ENCODE measurements at regions not wholly inside any gene's neighbourhood (a gene's known extent, or its start where the extent isn't known, plus 50 kb on each side); places are given as distances from the start of the nearest gene placed in this dataset.
"Not testable (repeated sequence)": the region's sequence is repeated elsewhere in the genome, so short reads cannot be mapped to it uniquely, and the experiment has no call there.

DNA sequence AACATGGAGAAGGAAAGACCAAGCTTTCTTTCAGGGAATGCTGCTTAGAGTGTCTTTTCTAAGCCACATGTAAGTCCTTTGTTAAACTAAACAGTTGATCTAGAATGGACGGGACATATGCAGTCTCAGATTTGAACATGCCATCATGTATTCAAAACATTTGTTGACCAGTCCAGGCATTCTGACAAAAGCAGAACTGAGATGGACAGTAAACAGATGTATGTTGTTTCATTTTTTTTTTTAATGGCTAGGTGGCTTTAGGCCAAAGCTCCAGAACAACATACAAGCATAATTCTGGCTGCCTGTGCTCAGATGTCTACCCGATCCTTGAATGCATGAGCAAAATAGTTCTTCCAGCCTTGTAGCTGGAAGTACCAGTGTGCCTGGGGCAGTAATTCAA, 1211.4 kb upstream of the FAM98A start:
- 80 to 87% methylated on average over 2 of the region's 2 CpGs for WGBS, 2 donors
- intact Hi-C loops (cut with DNase I), result no loop called here

DNA sequence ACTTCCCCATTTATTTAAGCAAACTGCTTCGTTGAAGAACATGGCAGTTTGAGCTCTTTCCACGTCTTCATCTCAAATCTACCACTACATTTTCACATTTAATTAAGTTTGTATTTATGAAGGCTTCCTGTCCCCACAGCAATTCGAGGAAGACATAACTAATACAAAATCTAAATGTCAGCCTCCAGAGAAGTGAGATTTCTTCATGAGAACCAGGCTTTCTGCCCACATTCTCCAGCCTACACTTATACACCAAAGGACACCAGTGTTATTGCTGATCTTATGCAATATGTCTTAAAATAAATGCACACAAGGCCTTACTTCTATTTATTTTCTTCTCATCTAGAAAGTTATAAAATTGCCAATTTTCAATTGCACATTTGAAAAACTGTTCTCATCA, 1209.3 kb upstream of the FAM98A start:
- Histone ChIP-seq H3K9me3 (no peaks in the 10 kb centered on the region), H3K36me3 (no peaks in the 10 kb centered on the region), H3K27me3 (no peaks in the 10 kb centered on the region), H3K4me3 (no peak overlapping the region), H3K4me1 (peaks cover 0 to 4% (median 0%) of the 10 kb centered on the region in 3 donors), H3K27ac (no peak overlapping the region)
- no peak for TF ChIP-seq POLR2A (IDR thresholded peaks at IDR 0.05)
- TF ChIP-seq, protein P1, sequence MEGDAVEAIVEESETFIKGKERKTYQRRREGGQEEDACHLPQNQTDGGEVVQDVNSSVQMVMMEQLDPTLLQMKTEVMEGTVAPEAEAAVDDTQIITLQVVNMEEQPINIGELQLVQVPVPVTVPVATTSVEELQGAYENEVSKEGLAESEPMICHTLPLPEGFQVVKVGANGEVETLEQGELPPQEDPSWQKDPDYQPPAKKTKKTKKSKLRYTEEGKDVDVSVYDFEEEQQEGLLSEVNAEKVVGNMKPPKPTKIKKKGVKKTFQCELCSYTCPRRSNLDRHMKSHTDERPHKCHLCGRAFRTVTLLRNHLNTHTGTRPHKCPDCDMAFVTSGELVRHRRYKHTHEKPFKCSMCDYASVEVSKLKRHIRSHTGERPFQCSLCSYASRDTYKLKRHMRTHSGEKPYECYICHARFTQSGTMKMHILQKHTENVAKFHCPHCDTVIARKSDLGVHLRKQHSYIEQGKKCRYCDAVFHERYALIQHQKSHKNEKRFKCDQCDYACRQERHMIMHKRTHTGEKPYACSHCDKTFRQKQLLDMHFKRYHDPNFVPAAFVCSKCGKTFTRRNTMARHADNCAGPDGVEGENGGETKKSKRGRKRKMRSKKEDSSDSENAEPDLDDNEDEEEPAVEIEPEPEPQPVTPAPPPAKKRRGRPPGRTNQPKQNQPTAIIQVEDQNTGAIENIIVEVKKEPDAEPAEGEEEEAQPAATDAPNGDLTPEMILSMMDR (IDR thresholded peaks at IDR 0.05), result no peak
- WGBS, 2 donors, result 57 to 58% methylated on average over 3 of the region's 3 CpGs
- DNase-seq, result no peak
- intact Hi-C loops (cut with DNase I), result no loop called here

More for the DNA sequence above, 1211.4 kb upstream of the FAM98A start:
- Histone ChIP-seq H3K27me3 (no peaks in the 10 kb centered on the region), H3K4me3 (no peak overlapping the region), H3K9me3 (no peaks in the 10 kb centered on the region), H3K4me1 (peaks cover 0 to 4% (median 0%) of the 10 kb centered on the region in 3 donors), H3K27ac (no peak overlapping the region), H3K36me3 (no peaks in the 10 kb centered on the region)
- TF ChIP-seq, protein P1 (IDR thresholded peaks at IDR 0.05), result no peak
- no peak for TF ChIP-seq POLR2A (IDR thresholded peaks at IDR 0.05)
- no peak for DNase-seq

DNA sequence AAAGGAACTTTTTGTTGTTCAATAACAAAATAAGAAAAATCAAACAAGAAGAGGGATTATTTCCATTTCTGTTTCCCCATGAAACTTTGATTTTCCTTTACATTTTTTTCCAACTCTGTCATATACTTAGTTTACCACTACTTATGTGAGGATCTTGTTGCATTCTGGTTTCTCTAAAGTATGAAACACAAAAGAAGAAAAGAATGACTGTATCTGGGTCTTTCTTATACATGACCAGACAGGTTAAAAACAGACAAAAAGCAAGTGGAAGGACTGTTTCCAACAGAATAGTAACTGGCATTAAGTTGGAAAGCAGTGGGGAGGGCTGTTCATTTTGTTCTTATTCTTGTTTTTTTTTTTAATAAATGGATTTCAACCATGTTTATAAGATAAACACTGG, 1207.8 kb upstream of the FAM98A start:
- Histone ChIP-seq H3K27me3 (no peaks in the 10 kb centered on the region), H3K36me3 (no peaks in the 10 kb centered on the region), H3K4me3 (no peak overlapping the region), H3K4me1 (peaks cover 0 to 4% (median 0%) of the 10 kb centered on the region in 3 donors), H3K9me3 (no peaks in the 10 kb centered on the region), H3K27ac (no peak overlapping the region)
- intact Hi-C loops (cut with DNase I), result no loop called here
- no peak for TF ChIP-seq POLR2A (IDR thresholded peaks at IDR 0.05)
- TF ChIP-seq, protein P1 (IDR thresholded peaks at IDR 0.05), result no peak
- no peak for DNase-seq

DNA sequence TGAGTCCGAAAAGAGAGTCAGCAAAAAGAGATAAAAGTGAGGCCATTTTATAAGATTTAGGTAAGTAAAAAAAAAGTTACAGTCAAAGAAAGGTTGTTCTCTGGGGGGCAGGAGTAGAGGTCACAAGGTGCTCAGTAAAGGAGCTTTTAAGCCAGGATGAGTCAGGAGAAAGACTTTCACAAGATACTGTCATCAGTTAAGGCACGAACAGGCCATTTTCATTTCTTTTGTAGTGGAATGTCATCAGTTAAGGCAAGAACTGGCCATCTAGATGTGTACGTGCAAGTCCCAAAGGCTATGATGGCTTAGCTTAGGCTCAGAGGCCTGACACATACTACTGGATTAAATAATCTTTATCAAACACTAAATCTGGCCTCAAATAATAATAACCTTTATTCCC, 1207.3 kb upstream of the FAM98A start:
- DNase-seq, result no peak
- TF ChIP-seq, protein P1 (IDR thresholded peaks at IDR 0.05), result no peak
- TF ChIP-seq POLR2A (IDR thresholded peaks at IDR 0.05), result no peak
- H3K4me3 ChIP-seq, result no peak overlapping the region
- H3K36me3 ChIP-seq, result no peaks in the 10 kb centered on the region
- intact Hi-C loops (cut with DNase I), result no loop called here
- H3K9me3 ChIP-seq, result no peaks in the 10 kb centered on the region
- 69 to 70% methylated on average over 3 of the region's 3 CpGs for WGBS, 2 donors
- H3K4me1 ChIP-seq, result peaks cover 0 to 4% (median 0%) of the 10 kb centered on the region in 3 donors
- H3K27ac ChIP-seq, result no peak overlapping the region
- no peaks in the 10 kb centered on the region for H3K27me3 ChIP-seq

DNA sequence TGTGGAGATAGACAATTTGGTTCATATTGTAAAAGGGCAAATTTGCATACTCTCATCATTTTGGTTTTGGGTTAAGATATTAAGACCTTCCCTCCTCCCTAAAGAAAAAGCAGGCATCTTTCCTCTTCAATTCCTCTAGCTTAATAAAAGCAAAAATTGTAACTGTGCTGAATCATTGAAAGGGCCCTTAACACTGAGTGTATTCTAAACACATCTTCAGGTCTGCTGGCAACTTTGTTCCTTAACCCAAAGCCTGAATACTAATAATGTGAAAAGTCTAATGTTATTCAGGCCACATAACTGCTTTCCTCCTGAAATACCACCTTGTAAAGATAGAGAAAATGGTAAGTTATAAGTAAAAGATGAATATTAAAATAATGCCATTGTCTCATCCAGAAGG, 1200.5 kb upstream of the FAM98A start:
- TF ChIP-seq, protein P1 (IDR thresholded peaks at IDR 0.05), result no peak
- TF ChIP-seq POLR2A (IDR thresholded peaks at IDR 0.05), result no peak

DNA sequence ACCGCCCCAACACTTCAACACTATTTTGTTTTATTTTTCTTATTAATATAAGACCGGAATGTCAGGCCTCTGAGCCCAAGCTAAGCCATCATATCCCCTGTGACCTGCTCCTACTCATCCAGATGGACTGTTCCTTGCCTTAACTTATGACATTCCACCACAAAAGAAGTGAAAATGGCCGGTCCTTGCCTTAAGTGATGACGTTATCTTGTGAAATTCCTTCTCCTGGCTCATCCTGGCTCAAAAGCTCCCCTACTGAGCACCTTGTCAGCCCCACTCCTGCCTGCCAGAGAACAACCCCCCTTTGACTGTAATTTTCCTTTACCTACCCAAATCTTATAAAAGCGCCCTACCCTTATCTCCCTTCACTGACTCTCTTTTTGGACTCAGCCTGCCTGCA, 1196.5 kb upstream of the FAM98A start:
- H3K4me1 ChIP-seq; H3K4me3 ChIP-seq; H3K27ac ChIP-seq; intact Hi-C loops (cut with DNase I); H3K9me3 ChIP-seq; H3K36me3 ChIP-seq; H3K27me3 ChIP-seq; DNase-seq: not testable (repeated sequence)
- WGBS, 2 donors, result 74 to 80% methylated on average over 5 of the region's 5 CpGs

More for the DNA sequence above, 1200.5 kb upstream of the FAM98A start:
- no peak for DNase-seq
- Histone ChIP-seq H3K9me3 (no peaks in the 10 kb centered on the region), H3K4me3 (no peak overlapping the region), H3K36me3 (no peaks in the 10 kb centered on the region), H3K4me1 (no peaks in the 10 kb centered on the region), H3K27ac (no peak overlapping the region), H3K27me3 (no peaks in the 10 kb centered on the region)
- intact Hi-C loops (cut with DNase I), result no loop called here
